ENCODE measurements at regions not wholly inside any gene's neighbourhood (a gene's known extent, or its start where the extent isn't known, plus 50 kb on each side); places are given as distances from the start of the nearest gene placed in this dataset.

GRCh38 chrX:16251782-16252181 is 84.5 kb downstream of the MAGEB17 start:
- in situ Hi-C loops (cut with HindIII; ENCODE audit: low pct_unique_long_range_greater_than_20kb, low sequenced_read_pairs) (no loop called here), intact Hi-C loops (cut with micrococcal nuclease; ENCODE audit: unreplicated experiment) (no loop called here)
- no peak for DNase-seq (ENCODE audit: low read depth, low spot score)
- Histone ChIP-seq H3K36me3 (ENCODE audit: control insufficient read depth, insufficient read depth, low read length) (no peaks in the 10 kb centered on the region), H3K27me3 (ENCODE audit: control insufficient read depth, insufficient read depth, low read length) (no peaks in the 10 kb centered on the region), H3K4me1 (ENCODE audit: control insufficient read depth, insufficient read depth, low read length) (no peaks in the 10 kb centered on the region), H3K27ac (ENCODE audit: low read length) (no peak overlapping the region), H3K9me3 (ENCODE audit: control insufficient read depth, insufficient read depth, low read depth, low read length) (no peaks in the 10 kb centered on the region), H3K4me3 (ENCODE audit: low read depth in 2 of 2, low read length in 2 of 2) (no peak overlapping the region)
- ChIA-PET POLR2A (no interaction called here), CTCF (no interaction called here)
- ATAC-seq = no peak
- BruUV-seq (replicated peaks) = no TSS peak
- TF ChIP-seq TCF7L2 (IDR thresholded peaks at IDR 0.05; ENCODE audit: low read depth, low read length) (no peak), CTCF (IDR thresholded peaks at IDR 0.05) (no peak), REST (IDR thresholded peaks at IDR 0.05; ENCODE audit: insufficient read depth in 1 of 2, low read depth in 2 of 2, low read length in 1 of 2) (no peak), POLR2AphosphoS5 (IDR thresholded peaks at IDR 0.05; ENCODE audit: low read depth, low read length) (no peak), SIN3A (IDR thresholded peaks at IDR 0.05; ENCODE audit: borderline replicate concordance, insufficient read depth, low read depth, low read length) (no peak)

GRCh38 chrX:16258882-16259281 is 91.6 kb downstream of the MAGEB17 start:
- POLR2A ChIA-PET = no interaction called here
- Histone ChIP-seq H3K4me3 (ENCODE audit: low read depth in 2 of 2, low read length in 2 of 2) (no peak overlapping the region), H3K4me1 (ENCODE audit: control insufficient read depth, insufficient read depth, low read length) (no peaks in the 10 kb centered on the region), H3K9me3 (ENCODE audit: control insufficient read depth, insufficient read depth, low read depth, low read length) (no peaks in the 10 kb centered on the region), H3K36me3 (ENCODE audit: control insufficient read depth, insufficient read depth, low read length) (no peaks in the 10 kb centered on the region), H3K27ac (ENCODE audit: low read length) (no peak overlapping the region), H3K27me3 (ENCODE audit: control insufficient read depth, insufficient read depth, low read length) (no peaks in the 10 kb centered on the region)
- no peak for DNase-seq (ENCODE audit: low read depth, low spot score)
- intact Hi-C loops (cut with micrococcal nuclease; ENCODE audit: unreplicated experiment) = no loop called here
- TF ChIP-seq CTCF (IDR thresholded peaks at IDR 0.05) (no peak), POLR2AphosphoS5 (IDR thresholded peaks at IDR 0.05; ENCODE audit: low read depth, low read length) (no peak), REST (IDR thresholded peaks at IDR 0.05; ENCODE audit: insufficient read depth in 1 of 2, low read depth in 2 of 2, low read length in 1 of 2) (no peak), SIN3A (IDR thresholded peaks at IDR 0.05; ENCODE audit: borderline replicate concordance, insufficient read depth, low read depth, low read length) (no peak)
- BruUV-seq (replicated peaks) = no TSS peak
- in situ Hi-C loops (cut with HindIII; ENCODE audit: low pct_unique_long_range_greater_than_20kb, low sequenced_read_pairs) = no loop called here
- CTCF ChIA-PET = no interaction called here
- no peak for ATAC-seq
